BE2C (cell line): ENCODE measurements at regions not wholly inside any gene's neighbourhood (a gene's known extent, or its start where the extent isn't known, plus 50 kb on each side); places are given as distances from the start of the nearest gene placed in this dataset.

Experiments used
- DNase-seq: peaks from one replicate; pipeline ENCODE4 v3.0.0-alpha.2; 2020
- H3K27me3 ChIP-seq: fragments of 250-450 bp; sonication (Bioruptor Pico); 2 replicates; pipeline ENCODE4 v1.5.1; 2020; ENCODE audit warnings: mild to moderate bottlenecking
- H3K36me3 ChIP-seq: fragments of 250-450 bp; sonication (Bioruptor Pico); 2 replicates; pipeline ENCODE4 v1.5.1; 2020; ENCODE audit warnings: mild to moderate bottlenecking
- H3K4me1 ChIP-seq: fragments of 250-450 bp; sonication (Bioruptor Pico); 2 replicates; pipeline ENCODE4 v1.5.1; 2020
- H3K4me3 ChIP-seq: 2 replicates; pipeline ENCODE4 v1.5.1; 2011; ENCODE audit warnings: low read depth, low read length
- H3K9me3 ChIP-seq: fragments of 250-450 bp; sonication (Bioruptor Pico); 2 replicates; pipeline ENCODE4 v1.5.1; 2020
- CTCF ChIP-seq: IDR thresholded peaks from 2 replicates; pipeline ENCODE4 v1.5.1; 2012; ENCODE audit warnings: mild to moderate bottlenecking, low read depth, low read length

DNA sequence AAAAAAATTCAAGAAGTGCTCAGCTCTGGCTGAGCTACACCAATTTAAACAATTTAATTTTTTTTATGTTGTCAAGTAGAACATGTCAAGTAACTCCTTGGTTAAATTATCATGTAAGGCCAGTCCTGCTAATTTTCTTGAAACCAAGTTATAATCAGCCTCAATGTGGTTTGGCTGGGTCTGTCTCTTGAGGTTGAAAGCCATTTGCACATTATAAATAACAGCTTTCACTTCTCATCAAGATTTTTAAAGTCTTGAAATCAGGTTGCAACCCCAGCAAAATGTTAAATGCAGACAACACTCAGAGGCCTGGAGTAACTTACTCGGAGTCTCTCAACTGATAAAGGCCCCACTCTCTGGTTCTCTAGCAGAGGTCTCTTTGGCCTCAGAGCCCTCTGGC, 324.4 kb downstream of the BRD1 start:
- no peaks in the 10 kb centered on the region for H3K27me3 ChIP-seq
- no peak for TF ChIP-seq CTCF
- peaks cover 6% of the 10 kb centered on the region for H3K9me3 ChIP-seq
- no peaks in the 10 kb centered on the region for H3K36me3 ChIP-seq
- H3K4me3 ChIP-seq, result no peak overlapping the region
- H3K4me1 ChIP-seq, result no peaks in the 10 kb centered on the region
- DNase-seq, result no peak

DNA sequence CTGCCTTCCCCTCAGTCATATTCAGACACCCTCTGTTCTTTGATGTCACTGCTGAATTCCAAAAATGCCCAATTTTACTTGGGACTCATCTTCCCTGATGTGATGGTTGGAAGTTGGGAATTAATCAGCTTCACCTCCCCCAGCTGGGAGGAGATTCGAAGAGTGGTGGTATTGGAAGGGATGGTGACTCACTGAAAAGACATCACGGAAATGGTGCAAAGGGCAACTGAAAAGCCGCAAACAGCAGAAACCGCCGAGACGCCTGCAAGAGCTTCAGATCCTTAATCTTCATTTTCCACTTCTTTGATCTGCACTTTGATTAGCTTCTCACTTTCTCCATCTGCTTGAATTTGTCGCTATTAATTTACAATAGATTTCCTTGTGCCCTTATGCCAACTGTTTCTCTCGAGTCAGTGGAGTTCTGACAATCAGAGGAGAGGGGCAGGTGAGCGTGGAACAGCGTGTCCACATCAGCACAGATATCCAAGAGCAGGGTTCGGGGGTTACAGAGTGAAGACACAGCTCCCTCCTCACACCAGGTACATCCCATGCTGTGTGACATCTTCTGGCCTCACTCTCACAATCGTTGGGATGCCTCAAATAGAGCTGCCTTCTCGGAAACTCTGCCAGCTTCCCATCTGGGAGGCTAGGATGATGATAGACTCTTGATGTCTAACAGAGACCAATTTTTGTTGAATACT, 325.4 kb downstream of the BRD1 start:
- Histone ChIP-seq H3K36me3 (no peaks in the 10 kb centered on the region), H3K4me3 (no peak overlapping the region), H3K4me1 (no peaks in the 10 kb centered on the region), H3K27me3 (no peaks in the 10 kb centered on the region), H3K9me3 (peaks cover 6% of the 10 kb centered on the region)
- no peak for TF ChIP-seq CTCF
- DNase-seq, result no peak

DNA sequence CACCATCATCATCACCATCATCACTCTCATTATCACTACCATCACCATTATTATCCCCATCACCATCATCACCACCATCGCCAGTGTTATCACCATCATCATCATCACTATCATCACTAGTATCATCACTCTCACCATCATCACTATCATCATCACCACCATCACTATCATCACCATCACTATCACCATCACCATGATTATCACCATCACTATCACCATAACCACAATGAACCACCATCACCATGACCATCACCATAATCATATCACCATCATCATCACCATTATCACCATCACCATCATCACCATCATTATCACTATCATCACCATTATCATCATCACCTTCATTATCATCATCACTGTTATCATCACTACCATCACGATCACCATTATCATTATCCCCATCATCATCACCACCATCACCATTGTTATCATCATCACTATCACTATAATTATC, 326.7 kb downstream of the BRD1 start:
- TF ChIP-seq CTCF, result no peak
- Histone ChIP-seq H3K27me3 (no peaks in the 10 kb centered on the region), H3K36me3 (no peaks in the 10 kb centered on the region), H3K9me3 (peaks cover 6% of the 10 kb centered on the region), H3K4me3 (no peak overlapping the region), H3K4me1 (no peaks in the 10 kb centered on the region)
- DNase-seq, result no peak

DNA sequence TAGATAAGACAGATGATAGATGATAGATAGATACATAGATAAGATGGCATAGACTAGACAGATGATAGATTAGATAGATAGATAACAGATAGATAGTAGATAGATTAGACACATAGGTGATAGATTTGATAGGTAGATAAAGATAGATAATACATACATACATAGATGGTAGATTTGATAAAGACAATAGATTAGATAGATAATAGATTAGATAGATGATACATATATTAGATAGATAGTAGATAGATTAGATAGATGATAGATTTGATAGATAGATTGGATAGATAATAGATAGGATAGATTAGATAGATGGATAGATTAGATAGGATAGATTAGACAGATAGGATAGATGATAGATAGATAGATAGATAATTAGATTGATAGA, 327.6 kb downstream of the BRD1 start:
- no peak for TF ChIP-seq CTCF
- no peaks in the 10 kb centered on the region for H3K36me3 ChIP-seq
- no peaks in the 10 kb centered on the region for H3K27me3 ChIP-seq
- H3K4me1 ChIP-seq, result no peaks in the 10 kb centered on the region
- DNase-seq, result no peak
- no peak overlapping the region for H3K4me3 ChIP-seq
- peaks cover 6% of the 10 kb centered on the region for H3K9me3 ChIP-seq

DNA sequence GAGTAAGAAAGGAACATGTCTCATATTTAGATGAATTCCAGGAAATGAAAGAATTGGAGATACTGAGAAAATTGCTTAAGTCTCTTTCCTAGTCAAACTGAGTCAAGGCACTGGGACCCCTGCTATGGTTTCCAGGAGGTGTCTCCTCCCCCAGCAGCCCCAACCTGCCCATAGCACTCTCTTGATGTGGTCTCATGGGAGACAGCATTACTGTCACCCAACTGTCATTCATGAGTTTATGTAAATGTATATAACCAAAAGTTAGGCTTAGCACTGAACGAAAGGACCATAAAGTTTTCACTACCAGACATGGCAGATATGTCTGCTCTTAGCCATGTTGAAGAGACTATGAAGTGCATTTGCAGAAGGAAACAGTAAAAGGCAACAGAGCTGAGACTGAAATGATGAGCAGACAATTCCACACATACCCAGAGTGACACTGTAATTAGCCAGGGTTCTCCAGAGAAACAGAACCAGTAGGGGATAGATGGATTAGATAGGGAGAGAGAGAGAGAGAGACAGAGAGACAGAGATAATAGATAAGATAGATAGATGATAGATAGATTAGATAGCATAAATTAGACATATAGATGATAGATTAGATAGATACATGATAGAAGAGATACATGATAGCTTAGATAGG, 328.1 kb downstream of the BRD1 start:
- no peak for TF ChIP-seq CTCF
- peaks cover 6% of the 10 kb centered on the region for H3K9me3 ChIP-seq
- no peaks in the 10 kb centered on the region for H3K4me1 ChIP-seq
- no peak for DNase-seq
- H3K36me3 ChIP-seq, result no peaks in the 10 kb centered on the region
- H3K4me3 ChIP-seq, result no peak overlapping the region
- H3K27me3 ChIP-seq, result no peaks in the 10 kb centered on the region

DNA sequence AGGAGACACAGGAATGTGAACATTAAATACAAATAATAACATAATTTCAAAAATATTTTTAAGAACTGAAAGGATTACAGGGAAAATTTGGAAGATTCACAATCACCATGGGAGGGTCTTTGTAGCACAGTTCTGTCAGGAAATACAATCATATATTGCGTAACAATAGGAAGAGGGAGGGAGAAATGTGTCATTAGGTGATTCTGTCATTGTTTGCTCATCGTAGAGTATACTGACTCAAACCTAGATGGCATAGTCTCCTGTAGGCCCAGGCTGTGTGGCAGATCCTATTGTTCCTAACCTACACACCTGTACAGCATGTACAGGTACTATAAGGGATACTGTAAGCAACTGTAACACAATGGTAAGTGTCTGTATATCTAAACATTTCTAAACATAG, 330.4 kb downstream of the BRD1 start:
- Histone ChIP-seq H3K4me1 (no peaks in the 10 kb centered on the region), H3K27me3 (no peaks in the 10 kb centered on the region), H3K4me3 (no peak overlapping the region), H3K9me3 (peaks cover 6% of the 10 kb centered on the region), H3K36me3 (no peaks in the 10 kb centered on the region)
- TF ChIP-seq CTCF, result no peak
- DNase-seq, result no peak
